ENCODE measurements at regions not wholly inside any gene's neighbourhood (a gene's known extent, or its start where the extent isn't known, plus 50 kb on each side); places are given as distances from the start of the nearest gene placed in this dataset.
"Not testable (repeated sequence)": the region's sequence is repeated elsewhere in the genome, so short reads cannot be mapped to it uniquely, and the experiment has no call there.

DNA sequence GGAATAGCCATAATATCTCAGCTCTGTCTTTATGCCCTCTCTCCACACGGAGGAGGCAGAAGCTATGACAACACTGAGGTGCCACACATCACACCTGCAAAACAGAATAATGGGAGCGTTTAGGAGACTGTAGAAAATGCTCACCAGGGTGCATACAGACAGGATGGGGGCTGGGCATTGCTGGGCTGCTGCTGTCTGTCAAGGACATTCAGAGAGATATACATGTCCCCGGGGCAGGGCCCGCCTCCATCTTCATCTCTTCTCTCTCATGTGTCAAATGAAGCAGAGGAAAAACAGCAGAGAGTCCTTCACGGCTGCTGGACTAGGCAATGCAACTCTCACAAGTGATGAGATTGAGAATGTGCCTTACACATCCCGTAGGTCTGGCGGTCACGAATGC lies 65.3 kb upstream of the DHRSX start:
- intact Hi-C loops (cut with DNase I, micrococcal nuclease), result no loop called here
- Histone ChIP-seq H3K36me3 (ENCODE audit: low read depth) (no peaks in the 10 kb centered on the region), H3K9me3 (no peaks in the 10 kb centered on the region), H3K4me1 (ENCODE audit: low read depth) (no peaks in the 10 kb centered on the region), H3K4me3 (no peak overlapping the region)
- DNase-seq (no peak), ATAC-seq (no peak)
- TF ChIP-seq, protein P1, sequence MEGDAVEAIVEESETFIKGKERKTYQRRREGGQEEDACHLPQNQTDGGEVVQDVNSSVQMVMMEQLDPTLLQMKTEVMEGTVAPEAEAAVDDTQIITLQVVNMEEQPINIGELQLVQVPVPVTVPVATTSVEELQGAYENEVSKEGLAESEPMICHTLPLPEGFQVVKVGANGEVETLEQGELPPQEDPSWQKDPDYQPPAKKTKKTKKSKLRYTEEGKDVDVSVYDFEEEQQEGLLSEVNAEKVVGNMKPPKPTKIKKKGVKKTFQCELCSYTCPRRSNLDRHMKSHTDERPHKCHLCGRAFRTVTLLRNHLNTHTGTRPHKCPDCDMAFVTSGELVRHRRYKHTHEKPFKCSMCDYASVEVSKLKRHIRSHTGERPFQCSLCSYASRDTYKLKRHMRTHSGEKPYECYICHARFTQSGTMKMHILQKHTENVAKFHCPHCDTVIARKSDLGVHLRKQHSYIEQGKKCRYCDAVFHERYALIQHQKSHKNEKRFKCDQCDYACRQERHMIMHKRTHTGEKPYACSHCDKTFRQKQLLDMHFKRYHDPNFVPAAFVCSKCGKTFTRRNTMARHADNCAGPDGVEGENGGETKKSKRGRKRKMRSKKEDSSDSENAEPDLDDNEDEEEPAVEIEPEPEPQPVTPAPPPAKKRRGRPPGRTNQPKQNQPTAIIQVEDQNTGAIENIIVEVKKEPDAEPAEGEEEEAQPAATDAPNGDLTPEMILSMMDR (IDR thresholded peaks at IDR 0.05), result no peak

DNA sequence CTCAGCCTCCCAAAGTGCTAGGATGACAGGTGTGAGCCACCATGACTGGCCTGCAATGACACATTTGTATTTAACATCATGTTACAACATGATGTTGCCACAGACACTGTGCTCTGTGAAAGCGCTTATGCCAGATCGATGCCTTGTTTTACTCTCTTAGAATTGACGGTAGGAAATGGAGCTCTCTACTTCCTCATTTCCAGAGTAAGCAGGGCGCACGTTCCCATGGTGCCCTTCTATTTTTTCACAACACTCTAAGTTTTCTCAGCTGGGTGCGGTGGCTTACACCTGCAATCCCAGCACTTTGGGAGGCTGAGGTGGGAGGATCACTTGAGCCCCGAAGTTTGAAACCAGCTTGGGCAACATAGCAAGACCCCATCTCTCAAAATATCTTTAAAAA lies 60.7 kb upstream of the DHRSX start:
- TF ChIP-seq, protein P1 (IDR thresholded peaks at IDR 0.05), result no peak
- intact Hi-C loops (cut with DNase I, micrococcal nuclease), result no loop called here
- Histone ChIP-seq H3K36me3 (ENCODE audit: low read depth) (no peaks in the 10 kb centered on the region), H3K9me3 (no peaks in the 10 kb centered on the region), H3K4me3 (no peak overlapping the region), H3K4me1 (ENCODE audit: low read depth) (no peaks in the 10 kb centered on the region)
- no peak for DNase-seq
- ATAC-seq, result no peak

DNA sequence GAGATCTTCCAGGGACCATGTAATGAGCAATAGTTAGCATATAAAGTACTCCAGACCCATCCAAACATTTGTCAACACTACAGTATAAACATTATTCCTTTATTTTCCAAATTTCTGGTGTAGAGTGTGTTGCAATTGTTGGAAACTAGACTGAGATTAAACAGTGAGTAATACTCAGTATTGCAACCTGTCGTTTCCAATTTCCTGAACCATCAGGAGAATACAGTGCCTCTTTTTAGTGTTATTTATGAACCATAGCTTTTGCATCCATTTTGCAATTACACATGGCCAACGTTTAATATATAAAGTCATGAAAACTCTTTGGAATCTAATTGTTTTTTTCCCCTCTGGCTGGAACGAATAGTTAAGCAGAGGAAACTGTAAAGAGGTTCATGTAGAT lies 58.3 kb upstream of the DHRSX start:
- no peak for DNase-seq
- intact Hi-C loops (cut with DNase I, micrococcal nuclease), result no loop called here
- no peak for ATAC-seq

DNA sequence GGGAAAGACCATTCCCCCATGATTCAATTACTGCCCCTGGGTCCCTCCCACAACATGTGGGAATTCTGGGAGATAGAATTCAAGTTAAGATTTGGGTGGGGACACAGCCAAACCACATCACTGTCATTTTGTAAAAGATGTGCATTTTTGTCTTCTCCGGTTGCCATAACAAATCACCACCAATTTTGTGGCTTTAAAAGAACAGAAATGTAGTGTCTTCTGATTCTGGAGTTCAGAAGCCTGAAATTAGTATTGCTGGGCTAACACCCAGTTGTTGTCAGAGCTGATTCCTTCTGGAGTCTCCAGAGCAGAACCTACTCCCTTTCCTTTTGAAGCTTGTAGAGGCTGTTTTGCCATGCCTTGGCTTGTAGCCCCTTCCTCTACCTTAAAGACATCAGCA lies 54.1 kb upstream of the DHRSX start:
- intact Hi-C loops (cut with DNase I, micrococcal nuclease), result no loop called here
- H3K4me3 ChIP-seq, result no peak overlapping the region
- no peaks in the 10 kb centered on the region for H3K36me3 ChIP-seq (ENCODE audit: low read depth)
- ATAC-seq, result no peak
- TF ChIP-seq, protein P1 (IDR thresholded peaks at IDR 0.05), result no peak
- no peaks in the 10 kb centered on the region for H3K4me1 ChIP-seq (ENCODE audit: low read depth)
- DNase-seq, result no peak
- no peaks in the 10 kb centered on the region for H3K9me3 ChIP-seq

More for the DNA sequence above, 58.3 kb upstream of the DHRSX start:
- no peak overlapping the region for H3K4me3 ChIP-seq
- no peaks in the 10 kb centered on the region for H3K9me3 ChIP-seq
- no peaks in the 10 kb centered on the region for H3K4me1 ChIP-seq (ENCODE audit: low read depth)
- TF ChIP-seq, protein P1 (IDR thresholded peaks at IDR 0.05), result no peak
- no peaks in the 10 kb centered on the region for H3K36me3 ChIP-seq (ENCODE audit: low read depth)

DNA sequence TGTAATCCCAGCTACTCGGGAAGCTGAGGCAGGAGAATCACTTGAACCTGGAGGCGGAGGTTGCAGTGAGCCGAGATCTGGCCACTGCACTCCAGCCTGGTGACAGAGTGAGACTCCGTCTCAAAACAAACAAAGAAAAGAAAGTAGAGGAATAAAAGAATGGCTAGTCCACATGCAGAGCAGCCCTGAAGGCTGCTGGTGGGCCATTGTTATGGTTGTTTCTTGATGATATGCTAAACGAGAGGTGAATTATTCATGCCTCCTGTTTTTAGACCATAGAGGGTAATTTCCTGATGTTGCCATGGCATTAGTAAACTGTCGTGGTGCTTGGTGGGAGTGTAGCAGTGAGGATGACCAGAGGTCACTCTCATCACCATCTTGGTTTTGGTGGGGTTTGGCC lies 53.3 kb upstream of the DHRSX start:
- H3K9me3 ChIP-seq; H3K4me3 ChIP-seq; intact Hi-C loops (cut with DNase I, micrococcal nuclease); DNase-seq; H3K4me1 ChIP-seq (ENCODE audit: low read depth); ATAC-seq; H3K36me3 ChIP-seq (ENCODE audit: low read depth): not testable (repeated sequence)

DNA sequence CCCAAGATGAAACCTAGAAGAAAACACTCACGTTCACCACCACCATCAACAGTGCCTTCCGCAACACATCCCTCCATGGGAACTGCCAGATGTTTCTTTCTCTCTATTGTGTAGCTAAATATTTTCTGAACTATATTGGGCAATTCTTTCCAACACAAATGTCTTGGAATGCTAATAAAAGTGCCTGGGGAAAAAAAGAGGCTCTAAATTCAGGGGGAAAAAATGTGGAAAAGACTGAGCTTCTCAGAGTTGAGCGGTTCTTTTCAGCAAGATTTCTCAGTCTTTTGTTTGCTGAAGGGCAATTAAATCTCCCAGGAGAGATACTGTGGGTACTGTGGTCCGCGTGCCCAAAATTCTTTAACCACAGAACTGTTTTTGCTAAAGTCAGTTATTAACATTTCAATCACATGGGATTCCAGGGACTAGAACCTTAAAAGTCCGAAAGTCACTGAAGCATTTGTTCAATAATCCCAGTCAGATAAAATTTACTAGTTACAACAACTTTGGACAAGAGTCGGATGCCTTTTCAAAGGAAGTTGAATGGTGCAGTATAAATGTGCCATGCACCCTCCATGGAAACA lies 51.9 kb upstream of the DHRSX start:
- no peak overlapping the region for H3K4me3 ChIP-seq
- no peaks in the 10 kb centered on the region for H3K36me3 ChIP-seq (ENCODE audit: low read depth)
- intact Hi-C loops (cut with DNase I, micrococcal nuclease), result no loop called here
- ATAC-seq, result no peak
- TF ChIP-seq, protein P1 (IDR thresholded peaks at IDR 0.05), result no peak
- no peaks in the 10 kb centered on the region for H3K9me3 ChIP-seq
- no peaks in the 10 kb centered on the region for H3K4me1 ChIP-seq (ENCODE audit: low read depth)
- DNase-seq, result no peak
